B cell (primary cell): ENCODE measurements at regions not wholly inside any gene's neighbourhood (a gene's known extent, or its start where the extent isn't known, plus 50 kb on each side); places are given as distances from the start of the nearest gene placed in this dataset.

Source experiments
- ATAC-seq: fragments of 200-7000 bp; cut with Tn5 transposase; one replicate; pipeline ENCODE4 v1.10.0; 2021; ENCODE audit warnings: low read depth, mild to moderate bottlenecking, moderate number of reproducible peaks, moderate library complexity
- CTCF ChIA-PET: fragments of 350-600 bp; sonication (Branson Sonifier 250); formaldehyde crosslinking; loops from one replicate; lab custom pipeline; 2021; ENCODE audit warnings: antibody characterized with exemption, inconsistent platforms; lab: Charles Lee
- POLR2A ChIA-PET: fragments of 350-600 bp; sonication (Branson Sonifier 250); formaldehyde crosslinking; loops from one replicate; lab custom pipeline; 2021; ENCODE audit warnings: antibody characterized with exemption; lab: Charles Lee
- DNase-seq: peaks from one replicate; pipeline ENCODE4 v3.0.0; 2013
- H2AFZ ChIP-seq: 2 replicates; pipeline ENCODE4 v1.6.1; 2012; ENCODE audit warnings: mild to moderate bottlenecking, low read depth, low read length; ENCODE audit not compliant: insufficient read depth, poor library complexity, severe bottlenecking
- H3K27ac ChIP-seq, 2 donors: 1 replicate in 1 of 2; 2 replicates in 1 of 2; pipeline ENCODE4 v1.5.1; 2012 to 2013; ENCODE audit warnings: low read length in 2 of 2, mild to moderate bottlenecking in 2 of 2, moderate library complexity in 1 of 2
- H3K27me3 ChIP-seq, 4 experiments: fragments of 200-600 bp in 1 of 4; sonication (generic) in 1 of 4; replicated peaks in 1 of 4; 1 replicate in 2 of 4; 2 replicates in 2 of 4; pipeline versions ENCODE4 v1.6.1 to v1.7.0; 2013 to 2016; ENCODE audit warnings: low read length in 3 of 4, mild to moderate bottlenecking in 2 of 4, mixed read lengths in 1 of 4, moderate library complexity in 1 of 4; ENCODE audit not compliant: insufficient read depth in 4 of 4, control insufficient read depth in 3 of 4; ENCODE audit errors: control extremely low read depth in 1 of 4
- H3K36me3 ChIP-seq, 2 experiments: replicated peaks in 1 of 2; 1 replicate in 1 of 2; 2 replicates in 1 of 2; pipeline versions ENCODE4 v1.6.1 to v1.7.1; 2013; ENCODE audit warnings: low read length in 1 of 2; ENCODE audit not compliant: insufficient read depth in 2 of 2, control insufficient read depth in 1 of 2; ENCODE audit errors: control extremely low read depth in 1 of 2, extremely low read depth in 1 of 2
- H3K4me1 ChIP-seq, 2 donors: fragments of 200-600 bp in 1 of 2; sonication (generic) in 1 of 2; 1 replicate in 1 of 2; 2 replicates in 1 of 2; pipeline versions ENCODE4 v1.5.1 to v1.6.1; 2013 to 2017; ENCODE audit warnings: low read length in 2 of 2; ENCODE audit not compliant: control insufficient read depth in 2 of 2, insufficient read depth in 2 of 2
- H3K4me2 ChIP-seq: replicated peaks from 2 replicates; pipeline ENCODE3; 2012; ENCODE audit warnings: mild to moderate bottlenecking, low read depth, low read length; ENCODE audit not compliant: poor library complexity, severe bottlenecking
- H3K4me3 ChIP-seq, 5 experiments: fragments of 200-600 bp in 1 of 5; sonication (generic) in 1 of 5; 1 replicate in 3 of 5; 2 replicates in 2 of 5; pipeline versions ENCODE4 v1.5.1 to v1.7.0; 2011 to 2016; ENCODE audit warnings: low read length in 4 of 5, mild to moderate bottlenecking in 4 of 5, low read depth in 2 of 5, control low read depth in 1 of 5, moderate library complexity in 1 of 5; ENCODE audit not compliant: insufficient read depth in 1 of 5; ENCODE audit errors: control extremely low read depth in 1 of 5, extremely low read depth in 1 of 5
- H3K79me2 ChIP-seq: fragments of 200-600 bp; sonication (generic); one replicate; pipeline ENCODE4 v1.6.0; 2016; ENCODE audit warnings: low read length; ENCODE audit not compliant: control insufficient read depth, insufficient read depth
- H3K9ac ChIP-seq: fragments of 200-600 bp; sonication (generic); 2 replicates; pipeline ENCODE4 v1.6.1; 2017; ENCODE audit warnings: mild to moderate bottlenecking, low read length, moderate library complexity
- H3K9me3 ChIP-seq, 3 donors: one replicate each; pipeline versions ENCODE4 v1.6.1 to v1.7.1; 2013; ENCODE audit warnings: low read length in 2 of 3; ENCODE audit not compliant: control insufficient read depth in 2 of 3, insufficient read depth in 1 of 3; ENCODE audit errors: control extremely low read depth in 1 of 3
- H4K20me1 ChIP-seq: 2 replicates; pipeline ENCODE4 v1.6.0; 2012; ENCODE audit warnings: mild to moderate bottlenecking, low read length; ENCODE audit not compliant: insufficient read depth, control insufficient read depth, poor library complexity, severe bottlenecking
- H3K27ac Mint-ChIP-seq: one replicate; pipeline ENCODE4 v1.8.0; 2021; ENCODE audit warnings: mixed read lengths
- H3K27me3 Mint-ChIP-seq: one replicate; pipeline ENCODE4 v1.8.0; 2021; ENCODE audit warnings: mixed read lengths
- H3K4me1 Mint-ChIP-seq: one replicate; pipeline ENCODE4 v1.8.0; 2021; ENCODE audit warnings: mixed read lengths
- H3K4me3 Mint-ChIP-seq: one replicate; pipeline ENCODE4 v1.8.0; 2021; ENCODE audit warnings: mixed read lengths
- H3K9me3 Mint-ChIP-seq: one replicate; pipeline ENCODE4 v1.8.0; 2022; ENCODE audit warnings: mixed read lengths; ENCODE audit not compliant: insufficient read depth
- CTCF ChIP-seq: fragments of 200-600 bp; IDR thresholded peaks from one replicate; pipeline ENCODE4 v1.8.0; 2022; ENCODE audit warnings: antibody characterized with exemption, mild to moderate bottlenecking
- EZH2 ChIP-seq: IDR thresholded peaks from 2 replicates; pipeline ENCODE4 v1.6.1; 2012; ENCODE audit warnings: borderline replicate concordance, low read depth, mild to moderate bottlenecking, moderate library complexity, low read length; ENCODE audit not compliant: insufficient read depth, poor library complexity, severe bottlenecking
- WGBS: methylation state at CpG from one replicate; pipeline ENCODE4 v1.1.5; 2013; ENCODE audit warnings: missing lambda C conversion rate; ENCODE audit not compliant: insufficient coverage; 5-methylcytosine and 5-hydroxymethylcytosine counted together
- intact Hi-C: fragments of 100-400 bp; cut with micrococcal nuclease; formaldehyde crosslinking; loops from one replicate; pipeline ENCODE4 v1.10.0; 2022

GRCh38 chr13:73497430-73497829 is 438.6 kb downstream of the KLF5 start:
- ChIA-PET CTCF (no interaction called here), POLR2A (no interaction called here)
- TF ChIP-seq CTCF = no peak
- no CpG with 5 or more reads among the region's 5 CpGs for WGBS
- no peaks in the 10 kb centered on the region for H3K27me3 Mint-ChIP-seq
- no peaks in the 10 kb centered on the region for H3K36me3 ChIP-seq
- intact Hi-C loops = no loop called here
- H3K4me1 Mint-ChIP-seq = no peaks in the 10 kb centered on the region
- no peak overlapping the region for H3K4me2 ChIP-seq
- no peak overlapping the region for H3K27ac ChIP-seq
- ATAC-seq = no peak
- H3K27me3 ChIP-seq = no peaks in the 10 kb centered on the region
- no peaks in the 10 kb centered on the region for H3K9me3 Mint-ChIP-seq
- no peak overlapping the region for H3K4me3 ChIP-seq
- H4K20me1 ChIP-seq = no peaks in the 10 kb centered on the region
- H3K4me1 ChIP-seq = no peaks in the 10 kb centered on the region
- H3K27ac Mint-ChIP-seq = no peak overlapping the region
- H3K9me3 ChIP-seq = no peaks in the 10 kb centered on the region
- no peaks in the 10 kb centered on the region for H3K79me2 ChIP-seq
- DNase-seq = no peak
- no peak overlapping the region for H3K4me3 Mint-ChIP-seq
- no peak overlapping the region for H3K9ac ChIP-seq
- no peak overlapping the region for H2AFZ ChIP-seq

GRCh38 chr13:73496711-73497110 is 437.9 kb downstream of the KLF5 start:
- H3K4me1 Mint-ChIP-seq = no peaks in the 10 kb centered on the region
- no peak for DNase-seq
- Histone ChIP-seq H3K4me3 (no peak overlapping the region), H3K9me3 (no peaks in the 10 kb centered on the region), H2AFZ (no peak overlapping the region), H3K9ac (no peak overlapping the region), H3K79me2 (no peaks in the 10 kb centered on the region), H3K36me3 (no peaks in the 10 kb centered on the region), H3K27ac (no peak overlapping the region), H3K4me2 (no peak overlapping the region), H3K4me1 (no peaks in the 10 kb centered on the region), H4K20me1 (no peaks in the 10 kb centered on the region), H3K27me3 (no peaks in the 10 kb centered on the region)
- ATAC-seq = no peak
- H3K4me3 Mint-ChIP-seq = no peak overlapping the region
- WGBS = no CpG with 5 or more reads among the region's 3 CpGs
- H3K9me3 Mint-ChIP-seq = no peaks in the 10 kb centered on the region
- CTCF ChIA-PET = no interaction called here
- no peaks in the 10 kb centered on the region for H3K27me3 Mint-ChIP-seq
- H3K27ac Mint-ChIP-seq = no peak overlapping the region
- intact Hi-C loops = no loop called here
- TF ChIP-seq EZH2 = no peak
- TF ChIP-seq CTCF = no peak
- POLR2A ChIA-PET = no interaction called here
